LNCaP clone FGC (cell line): ENCODE measurements at regions not wholly inside any gene's neighbourhood (a gene's known extent, or its start where the extent isn't known, plus 50 kb on each side); places are given as distances from the start of the nearest gene placed in this dataset.
A peak's percentile ranks its signal among the peaks of the same experiment; 100 is the strongest.

Source experiments
- DNase-seq: peaks from one replicate; pipeline ENCODE4 v3.0.0-alpha.2; 2011; ENCODE audit warnings: low read depth
- H3K4me3 ChIP-seq: 2 replicates; pipeline ENCODE4 v1.5.1; 2011; ENCODE audit warnings: mild to moderate bottlenecking, low read depth, low read length, control low read depth
- CTCF ChIP-seq: IDR thresholded peaks from 2 replicates; pipeline ENCODE4 v1.5.1; 2012; ENCODE audit warnings: mild to moderate bottlenecking; ENCODE audit not compliant: control insufficient read depth, insufficient read depth; ENCODE audit errors: extremely low read depth

GRCh38 chr15:93459396-93459795 lies 370.4 kb upstream of the RGMA start:
- TF ChIP-seq CTCF, result no peak
- H3K4me3 ChIP-seq, result no peak overlapping the region
- DNase-seq, result no peak

DNA sequence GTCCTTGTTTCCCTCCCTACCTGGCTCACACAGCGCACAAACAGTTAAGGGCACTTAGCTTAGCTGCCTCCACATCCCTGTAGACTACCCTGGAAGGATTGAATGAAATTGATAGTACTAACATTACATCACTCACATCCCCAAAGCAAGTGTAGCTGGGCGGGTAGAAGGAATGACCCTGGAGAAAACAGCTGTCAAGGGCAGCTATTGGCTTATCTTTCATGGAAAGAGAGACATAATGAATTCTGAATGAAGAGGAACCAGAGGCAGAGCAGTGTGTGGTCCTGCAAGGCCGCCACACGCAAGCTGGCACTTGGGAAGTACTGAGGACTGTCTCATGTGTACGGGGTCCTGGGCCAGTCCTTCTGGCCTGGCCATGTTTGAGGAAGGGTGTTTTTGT lies 369.6 kb upstream of the RGMA start:
- DNase-seq, result no peak
- no peak for TF ChIP-seq CTCF
- no peak overlapping the region for H3K4me3 ChIP-seq

DNA sequence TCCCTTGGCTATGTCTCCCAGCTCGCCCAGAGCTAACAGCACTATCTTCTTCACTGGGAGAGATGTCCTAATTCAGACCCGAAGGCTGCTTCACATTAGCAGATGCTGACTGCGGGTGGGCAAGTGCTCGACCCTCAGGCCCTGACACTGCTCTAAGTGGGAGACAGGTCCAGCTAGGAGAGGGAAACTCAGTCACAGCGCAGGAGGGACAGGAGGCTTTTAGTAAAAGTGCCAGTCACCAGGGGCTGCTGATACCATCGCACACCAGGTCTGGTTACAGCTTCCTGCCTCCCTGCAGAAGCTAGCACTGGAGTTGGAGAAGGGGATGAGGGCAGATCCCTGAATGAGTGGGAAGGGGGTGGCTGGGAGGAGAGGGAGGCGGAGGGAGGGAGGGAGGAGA lies 365.8 kb upstream of the RGMA start:
- no peak for DNase-seq
- no peak overlapping the region for H3K4me3 ChIP-seq
- no peak for TF ChIP-seq CTCF

GRCh38 chr15:93452537-93453211 lies 363.7 kb upstream of the RGMA start:
- no peak for TF ChIP-seq CTCF
- H3K4me3 ChIP-seq, result no peak overlapping the region

GRCh38 chr15:93451822-93452221 lies 362.8 kb upstream of the RGMA start:
- no peak overlapping the region for H3K4me3 ChIP-seq
- DNase-seq, result no peak
- TF ChIP-seq CTCF, result no peak

More at GRCh38 chr15:93452537-93453211, 363.7 kb upstream of the RGMA start:
- DNase-seq, result no peak

- peak; percentile 26 for DNase-seq
- no peak for TF ChIP-seq CTCF
Observed at GRCh38 chr15:93451265-93451664, 362.3 kb upstream of the RGMA start.

GRCh38 chr15:93449798-93450197 lies 360.8 kb upstream of the RGMA start:
- TF ChIP-seq CTCF, result no peak
- DNase-seq, result no peak
- H3K4me3 ChIP-seq, result no peak overlapping the region

More at GRCh38 chr15:93451265-93451664, 362.3 kb upstream of the RGMA start:
- H3K4me3 ChIP-seq, result no peak overlapping the region
